GM12873 (cell line): ENCODE measurements at regions not wholly inside any gene's neighbourhood (a gene's known extent, or its start where the extent isn't known, plus 50 kb on each side); places are given as distances from the start of the nearest gene placed in this dataset.

Experiments
- TF ChIP-seq, protein P1 (sequence below): IDR thresholded peaks from 2 replicates; pipeline ENCODE4 v1.5.1; 2012; ENCODE audit warnings: low read depth, mild to moderate bottlenecking, moderate library complexity, low read length, control low read depth; ENCODE audit not compliant: insufficient read depth; ENCODE audit errors: missing control alignments

DNA sequence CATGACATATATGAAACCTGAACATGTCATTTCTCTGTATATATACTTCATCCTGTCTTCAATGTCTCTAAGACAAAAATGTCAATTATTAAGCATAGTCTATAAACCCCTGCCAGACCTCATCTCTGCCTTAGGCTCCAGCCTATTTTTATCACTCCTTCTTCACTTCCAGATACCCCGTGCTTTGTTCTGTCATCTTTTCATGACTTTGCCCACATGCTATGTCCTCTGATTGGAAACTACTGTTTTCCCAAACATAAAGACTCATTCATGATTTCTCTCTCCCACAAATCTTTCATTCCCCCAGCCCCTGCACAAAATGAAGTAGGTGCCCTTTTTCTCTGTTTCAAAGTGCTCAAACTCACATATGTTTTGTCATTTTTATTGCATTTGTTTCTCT, 1503.9 kb downstream of the DPP10 start:
- TF ChIP-seq, protein P1, sequence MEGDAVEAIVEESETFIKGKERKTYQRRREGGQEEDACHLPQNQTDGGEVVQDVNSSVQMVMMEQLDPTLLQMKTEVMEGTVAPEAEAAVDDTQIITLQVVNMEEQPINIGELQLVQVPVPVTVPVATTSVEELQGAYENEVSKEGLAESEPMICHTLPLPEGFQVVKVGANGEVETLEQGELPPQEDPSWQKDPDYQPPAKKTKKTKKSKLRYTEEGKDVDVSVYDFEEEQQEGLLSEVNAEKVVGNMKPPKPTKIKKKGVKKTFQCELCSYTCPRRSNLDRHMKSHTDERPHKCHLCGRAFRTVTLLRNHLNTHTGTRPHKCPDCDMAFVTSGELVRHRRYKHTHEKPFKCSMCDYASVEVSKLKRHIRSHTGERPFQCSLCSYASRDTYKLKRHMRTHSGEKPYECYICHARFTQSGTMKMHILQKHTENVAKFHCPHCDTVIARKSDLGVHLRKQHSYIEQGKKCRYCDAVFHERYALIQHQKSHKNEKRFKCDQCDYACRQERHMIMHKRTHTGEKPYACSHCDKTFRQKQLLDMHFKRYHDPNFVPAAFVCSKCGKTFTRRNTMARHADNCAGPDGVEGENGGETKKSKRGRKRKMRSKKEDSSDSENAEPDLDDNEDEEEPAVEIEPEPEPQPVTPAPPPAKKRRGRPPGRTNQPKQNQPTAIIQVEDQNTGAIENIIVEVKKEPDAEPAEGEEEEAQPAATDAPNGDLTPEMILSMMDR = no peak

DNA sequence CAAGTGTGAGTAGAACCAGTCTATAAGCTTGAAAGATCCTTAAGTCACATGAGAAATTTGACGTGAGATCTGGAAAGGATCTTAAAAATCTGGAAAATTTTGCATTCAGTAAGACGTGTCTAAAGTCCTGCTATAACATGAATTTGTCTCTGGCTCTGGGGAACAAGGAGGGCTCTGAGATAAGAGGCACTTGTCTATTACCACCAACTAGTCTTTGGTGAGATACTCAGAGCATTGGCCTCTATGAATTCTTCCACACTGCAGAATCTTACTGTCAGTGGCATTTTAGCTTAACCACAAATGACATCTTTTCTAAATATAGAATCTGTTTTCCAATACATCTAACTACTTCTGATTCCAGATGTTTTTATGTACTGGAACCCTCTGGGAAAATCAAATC, 1504.5 kb downstream of the DPP10 start:
- TF ChIP-seq, protein P1 = no peak

DNA sequence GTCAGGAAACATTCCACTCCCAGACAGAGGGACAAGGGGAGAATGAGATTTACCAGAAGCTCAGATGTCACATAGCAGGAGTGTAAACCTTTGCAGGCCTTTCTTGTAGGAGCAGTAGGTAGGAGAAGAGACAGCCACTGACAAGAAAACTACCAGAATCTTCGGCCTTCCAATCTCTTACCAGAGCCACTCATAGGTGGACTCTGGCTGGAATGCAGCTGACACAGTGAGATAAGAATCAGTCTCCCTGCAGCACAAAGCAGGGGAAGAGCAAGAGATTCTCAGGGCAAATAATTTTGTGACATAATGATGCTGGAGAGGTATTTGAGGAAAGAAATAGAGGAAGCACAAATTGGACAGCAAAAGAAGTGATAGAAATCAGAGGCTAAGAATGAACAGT, 1534.5 kb downstream of the DPP10 start:
- TF ChIP-seq, protein P1 = no peak

DNA sequence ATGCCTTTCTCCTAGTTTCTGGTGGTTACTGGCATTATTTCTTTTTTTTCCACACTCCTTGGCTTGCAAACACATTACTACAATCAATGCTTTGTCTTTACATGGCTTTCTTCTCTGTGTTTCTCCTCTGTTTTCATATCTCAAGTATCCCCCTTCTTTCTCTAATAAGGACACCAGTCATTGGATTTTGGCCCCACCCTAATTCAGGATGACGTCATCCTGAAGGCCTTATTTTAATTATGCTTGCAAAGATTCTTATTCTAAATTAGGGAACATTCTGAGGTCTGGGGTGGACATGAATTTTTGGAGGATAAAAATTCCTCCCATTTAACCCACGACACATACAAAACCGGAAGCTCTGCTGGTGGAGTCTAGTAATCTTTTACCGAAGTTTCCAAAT, 1556.6 kb downstream of the DPP10 start:
- TF ChIP-seq, protein P1 = no peak

DNA sequence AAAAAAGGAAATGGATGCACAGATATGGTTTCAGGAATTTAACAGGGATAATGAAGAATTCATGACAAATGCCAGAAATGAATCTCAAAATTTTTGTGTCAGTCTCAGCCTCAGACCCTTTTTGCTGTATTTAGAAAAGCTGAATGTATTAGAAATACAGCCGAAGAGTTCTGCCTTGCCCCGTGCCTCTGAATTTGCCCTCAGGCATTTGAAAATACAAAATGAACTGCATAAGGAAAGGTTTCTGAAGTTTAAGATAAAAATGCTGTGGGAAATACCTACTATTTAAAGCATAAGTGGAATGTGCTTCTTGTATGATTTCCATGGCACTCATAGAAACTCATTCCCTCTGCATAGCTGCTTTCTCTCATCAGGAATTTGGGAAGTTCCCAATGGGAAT, 1580.6 kb downstream of the DPP10 start:
- TF ChIP-seq, protein P1 = no peak

DNA sequence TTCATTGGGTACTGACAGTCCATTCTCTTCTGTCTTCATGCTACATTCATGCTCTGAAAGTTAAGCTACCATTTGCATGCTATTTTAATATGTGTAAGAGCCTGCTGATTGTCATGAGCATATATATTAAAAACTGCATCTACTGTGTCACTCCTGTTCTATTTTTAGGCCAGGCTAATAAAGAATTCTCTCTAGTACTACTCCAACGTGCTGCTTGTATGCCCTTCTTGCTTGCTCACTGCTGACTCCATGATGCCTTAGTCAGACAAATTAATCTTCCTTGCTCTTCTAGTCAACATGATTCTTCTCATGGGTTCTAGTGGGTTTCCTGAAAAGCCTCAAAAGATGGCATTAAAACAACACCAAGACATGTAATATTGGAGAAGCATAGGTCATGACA, 1600.1 kb downstream of the DPP10 start:
- TF ChIP-seq, protein P1 = no peak

DNA sequence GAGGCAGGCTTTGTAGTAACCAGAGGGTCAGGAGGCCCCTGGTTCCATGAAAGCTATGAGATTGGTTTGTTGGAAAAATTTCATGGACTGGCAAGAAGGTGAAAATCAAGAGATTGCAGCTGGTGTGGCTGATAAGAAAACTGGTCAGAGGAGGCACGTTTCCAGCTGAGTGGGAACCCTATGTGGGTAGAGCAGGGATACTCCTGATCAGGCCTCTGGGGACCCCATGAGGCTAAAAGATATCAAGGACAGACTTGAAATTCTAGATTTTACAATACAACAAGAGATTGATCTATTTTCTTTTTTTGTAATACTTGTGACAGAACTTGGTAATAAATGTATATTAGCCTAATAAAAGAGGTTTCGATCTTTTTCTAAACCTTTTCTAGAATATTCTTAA, 1615.1 kb downstream of the DPP10 start:
- TF ChIP-seq, protein P1 = no peak

DNA sequence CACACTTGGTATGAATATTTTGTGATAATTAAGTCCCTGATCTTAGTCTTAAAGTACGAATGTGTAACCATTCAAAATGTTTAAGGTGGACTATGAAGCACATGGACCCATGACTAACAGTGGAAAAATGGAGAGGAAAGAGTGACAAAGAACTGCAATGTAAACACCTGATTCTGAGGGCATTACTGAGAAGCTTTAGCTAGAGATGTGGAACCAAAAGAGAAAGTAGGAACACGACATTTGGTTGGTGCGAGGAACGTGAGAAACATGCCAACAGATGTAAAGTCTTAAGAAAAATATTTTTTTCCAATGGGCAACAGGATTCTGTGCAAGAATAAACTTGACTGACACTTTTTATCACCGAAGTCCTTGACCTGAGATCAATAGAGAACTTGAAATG, 1618.6 kb downstream of the DPP10 start:
- TF ChIP-seq, protein P1 = no peak
